ENCODE measurements at regions not wholly inside any gene's neighbourhood (a gene's known extent, or its start where the extent isn't known, plus 50 kb on each side); places are given as distances from the start of the nearest gene placed in this dataset.
A peak's percentile ranks its signal among the peaks of the same experiment; 100 is the strongest.
"Not testable (repeated sequence)": the region's sequence is repeated elsewhere in the genome, so short reads cannot be mapped to it uniquely, and the experiment has no call there.

DNA sequence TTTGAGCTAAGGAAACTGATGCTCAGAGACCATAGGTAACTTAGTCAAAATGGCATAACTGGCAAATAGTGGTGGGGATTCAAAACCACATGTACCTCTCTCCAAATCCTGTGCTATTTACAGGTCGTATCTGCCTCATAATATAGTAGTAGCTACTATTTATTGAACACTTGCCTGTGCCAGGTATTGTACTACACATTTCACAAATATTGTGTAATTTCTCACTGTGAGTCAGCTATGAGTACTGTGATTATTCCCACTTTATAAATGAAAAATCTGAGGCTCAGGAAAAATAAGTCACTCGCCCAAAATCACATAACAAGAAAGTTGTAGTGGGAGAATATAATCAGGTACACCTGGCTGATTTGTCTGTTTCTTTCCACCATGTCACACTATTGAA lies 199.8 kb upstream of the FAT3 start:
- DNase-seq, result no peak

DNA sequence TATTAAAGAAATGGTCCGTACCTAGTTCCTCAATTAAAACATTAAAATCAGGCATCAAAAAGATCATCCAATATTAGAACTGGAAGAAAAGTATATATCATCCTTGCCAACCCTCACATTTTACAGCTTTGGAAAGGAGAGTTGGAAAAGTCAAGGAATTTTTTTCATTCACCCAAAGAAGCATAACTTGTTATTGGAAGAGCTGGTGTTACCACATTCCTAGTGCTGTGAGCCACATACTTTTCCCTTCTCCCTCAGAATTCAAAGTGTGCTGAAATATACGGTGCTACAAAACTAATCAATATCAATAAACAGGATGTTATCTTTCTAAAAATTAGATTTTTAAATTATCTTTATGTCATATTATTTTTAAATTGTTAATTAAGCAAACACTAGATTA lies 202.1 kb upstream of the FAT3 start:
- no peak for DNase-seq

DNA sequence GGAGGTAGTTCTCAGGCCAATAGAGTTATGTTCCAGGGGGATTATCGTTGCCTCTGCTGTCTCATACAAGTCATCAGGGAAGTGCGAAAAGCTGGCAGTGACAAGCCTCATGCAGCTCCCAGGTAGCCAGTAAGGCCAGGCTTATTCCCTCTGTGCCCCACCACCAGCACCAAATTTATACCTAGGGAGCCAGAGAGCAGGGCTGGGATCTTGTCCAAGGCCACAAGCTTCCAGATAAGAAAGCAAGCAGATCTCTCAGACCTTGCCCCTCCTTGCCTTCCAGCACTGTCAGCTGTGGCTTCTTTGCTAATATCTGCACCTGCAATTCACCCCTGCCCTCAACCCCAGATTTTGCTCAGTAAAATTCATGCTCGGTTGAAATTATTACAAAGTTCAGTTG lies 206.3 kb upstream of the FAT3 start:
- DNase-seq, result no peak

DNA sequence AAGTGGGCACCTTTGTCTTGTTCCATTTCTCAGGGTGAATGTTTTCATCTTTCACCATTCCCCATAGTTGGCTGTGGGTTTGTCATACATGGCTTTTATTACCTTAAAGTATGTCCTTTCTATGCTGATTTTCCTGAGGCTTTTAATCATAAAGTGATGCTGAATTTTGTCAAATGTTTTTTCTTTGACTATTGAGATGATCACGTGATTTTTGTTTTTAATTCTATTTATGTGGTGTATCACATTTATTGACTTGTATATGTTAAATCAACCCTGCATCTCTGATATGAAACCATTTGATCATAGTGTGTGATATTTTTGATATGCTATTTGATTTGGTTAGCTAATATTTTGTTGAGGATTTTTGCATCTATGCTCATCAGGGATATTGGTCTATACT lies 216.4 kb upstream of the FAT3 start:
- DNase-seq, result no peak

DNA sequence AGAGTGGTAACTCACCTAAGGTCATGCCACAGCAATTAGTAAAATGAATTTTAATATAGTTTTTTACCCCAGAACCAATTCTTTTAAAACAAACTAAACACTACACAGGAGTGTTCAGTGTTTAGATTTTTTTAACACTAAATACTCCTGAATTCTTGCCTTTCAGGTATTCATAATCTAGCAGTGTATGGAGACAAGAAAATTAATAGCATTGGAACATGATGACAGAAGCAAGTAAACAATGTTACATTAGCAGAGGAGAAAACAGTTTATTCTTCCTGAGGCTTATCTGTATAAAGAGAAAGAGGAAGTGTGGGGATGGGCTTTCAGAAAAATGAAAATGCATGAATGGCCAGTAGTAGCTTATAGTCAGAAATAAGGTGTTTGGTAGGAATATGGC lies 222.1 kb upstream of the FAT3 start:
- no peak for DNase-seq

DNA sequence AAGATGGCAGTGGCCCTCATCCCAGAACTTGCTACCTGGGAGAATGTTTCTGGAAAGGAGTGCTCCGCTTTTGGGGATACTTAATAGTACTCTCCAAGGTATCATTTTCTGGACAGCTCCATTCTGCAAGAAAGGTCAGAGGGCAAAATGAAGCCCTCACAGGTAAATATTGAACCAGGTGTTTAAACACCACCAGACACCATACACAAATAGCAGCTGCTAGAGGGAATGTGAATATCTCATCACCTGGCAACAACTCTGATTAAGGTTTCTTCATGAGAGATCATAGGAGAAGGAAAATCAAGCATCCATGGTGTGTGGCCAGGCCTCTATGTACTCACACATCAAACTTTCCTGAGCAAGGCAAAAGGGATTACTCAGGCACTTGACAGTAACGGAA lies 226.1 kb upstream of the FAT3 start:
- peak; percentile 95 for DNase-seq

DNA sequence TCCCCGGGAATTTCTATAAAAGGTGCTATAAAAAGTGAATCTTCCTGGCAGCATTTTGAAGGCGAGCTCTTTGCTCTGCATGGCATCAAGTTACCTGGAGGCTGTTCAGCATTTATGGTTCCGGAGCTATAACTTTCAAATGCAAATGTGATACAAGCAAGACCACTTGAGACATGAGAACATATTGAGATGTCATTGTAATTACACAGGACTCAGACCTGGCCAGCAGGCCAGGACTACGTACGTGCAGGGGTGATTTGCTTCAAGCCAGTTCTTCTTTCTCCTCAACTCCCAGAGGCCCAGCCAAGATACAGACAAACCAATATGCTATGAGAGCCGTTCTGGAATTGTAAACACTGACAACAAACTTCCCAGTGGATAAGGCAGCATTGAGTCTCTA lies 227.4 kb upstream of the FAT3 start:
- peak; percentile 80 for DNase-seq

DNA sequence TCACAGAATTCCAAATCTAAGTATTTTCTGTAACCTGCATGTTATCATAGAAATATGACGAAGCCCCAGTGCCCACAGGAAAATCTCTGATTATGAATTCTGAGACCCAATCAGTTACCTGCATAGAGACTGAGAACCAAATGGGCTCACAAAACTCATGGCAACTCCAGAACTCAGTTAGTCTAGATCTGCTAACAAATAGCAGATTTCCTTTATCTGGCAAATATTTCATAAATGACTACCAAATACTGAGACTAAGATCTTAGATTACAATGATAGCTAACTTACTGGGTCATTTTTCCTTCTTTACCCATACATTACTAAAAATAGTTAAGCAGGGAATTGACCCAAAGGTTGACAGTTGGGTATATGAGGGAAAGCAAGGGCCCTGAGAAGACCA lies 228.1 kb upstream of the FAT3 start:
- DNase-seq, result no peak

DNA sequence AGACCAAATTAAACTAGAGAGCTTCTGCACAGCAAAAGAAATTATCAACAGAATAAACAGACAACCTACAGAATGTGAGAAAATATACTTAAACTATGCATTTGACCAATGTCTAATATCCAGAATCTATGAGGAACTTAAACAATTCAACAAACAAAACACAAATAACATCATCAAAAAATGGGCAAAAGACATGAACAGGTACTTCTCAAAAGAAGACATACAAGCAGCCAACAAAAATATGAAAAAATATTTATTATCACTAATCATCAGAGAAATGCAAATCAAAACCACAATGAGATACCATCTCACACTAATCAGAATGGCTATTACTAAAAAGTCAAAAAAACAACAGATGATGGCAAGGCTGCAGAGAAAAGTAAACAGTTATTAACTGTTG lies 236.2 kb upstream of the FAT3 start:
- not testable (repeated sequence) for DNase-seq

DNA sequence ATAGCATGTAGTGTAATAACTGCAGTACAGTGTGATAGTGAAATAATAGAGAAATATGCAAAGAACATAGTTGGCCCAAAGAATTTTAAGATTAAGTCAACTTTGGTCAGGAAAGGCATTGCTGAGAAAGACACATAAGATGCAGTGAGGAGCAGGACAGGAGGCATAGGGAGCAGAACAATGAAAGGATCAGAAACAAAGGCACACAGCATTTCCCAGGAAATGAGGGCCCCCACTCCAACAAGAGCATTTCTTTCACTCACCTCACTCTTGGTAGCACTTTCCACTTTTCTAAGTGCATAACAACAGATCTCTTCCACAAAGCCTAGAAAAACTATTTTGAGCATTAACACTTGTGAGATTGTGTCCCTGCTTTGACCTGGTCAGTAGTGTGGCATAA lies 238.4 kb upstream of the FAT3 start:
- DNase-seq, result no peak

DNA sequence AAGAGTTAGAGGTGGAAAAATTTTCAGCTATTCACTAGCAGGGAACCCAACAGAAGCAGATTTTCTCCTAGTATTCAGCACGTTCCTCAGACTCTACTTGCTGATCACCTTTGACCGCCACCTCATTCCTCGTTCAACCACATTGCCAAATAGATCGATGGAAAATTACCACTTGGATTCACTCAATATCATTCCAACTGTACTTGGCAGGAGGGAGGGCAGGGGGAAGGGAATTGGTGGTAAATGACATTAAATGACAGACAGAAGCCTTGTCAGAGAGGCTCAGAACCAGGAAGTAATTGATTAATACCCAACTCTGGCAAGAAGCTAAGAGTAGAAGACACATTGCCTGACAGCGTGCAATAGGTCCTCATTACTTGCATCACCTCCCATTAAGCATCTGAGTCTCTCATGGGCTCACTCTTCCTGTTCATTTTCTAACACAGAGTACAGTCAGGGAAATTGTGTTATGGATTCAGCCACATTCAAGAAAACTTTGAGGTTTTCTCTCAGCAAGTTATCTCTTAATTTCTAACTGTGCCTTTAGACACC lies 240.5 kb upstream of the FAT3 start:
- no peak for DNase-seq

DNA sequence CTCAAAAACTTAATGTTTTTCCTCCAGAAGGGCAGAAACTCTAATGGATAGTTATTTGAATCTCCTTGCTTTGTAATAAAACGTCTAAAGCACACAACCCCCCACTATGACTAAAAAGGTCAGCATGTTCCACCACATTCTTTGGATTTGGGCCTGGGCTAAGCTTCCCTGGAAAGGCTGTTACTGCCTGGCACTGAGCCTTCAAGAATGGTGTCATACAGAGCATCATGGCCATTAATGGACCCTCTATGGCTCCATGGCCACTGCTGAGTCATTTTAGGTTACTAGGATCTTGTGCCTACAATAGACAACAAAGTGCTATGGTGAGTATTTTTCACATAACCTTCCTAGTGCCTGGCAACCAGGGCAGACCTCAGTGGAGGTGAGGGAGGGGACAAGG lies 242.6 kb upstream of the FAT3 start:
- no peak for DNase-seq

DNA sequence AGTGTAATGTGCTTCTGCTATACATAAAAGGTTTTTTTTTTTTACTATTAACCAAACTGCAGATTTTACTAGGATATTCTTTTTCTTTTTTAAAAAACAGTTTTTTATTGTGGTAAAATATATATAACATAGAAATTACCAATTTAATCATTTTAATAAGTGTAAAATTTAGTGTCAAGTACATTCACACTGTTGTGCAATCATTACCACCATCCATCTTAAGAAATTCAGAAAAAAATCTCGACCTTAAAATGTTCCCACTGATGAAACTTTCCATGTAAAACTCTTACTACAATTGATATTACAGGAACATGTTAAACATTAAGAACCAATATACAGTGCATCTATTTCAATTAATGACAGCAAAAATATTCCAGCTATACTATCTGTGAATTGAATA lies 244.8 kb upstream of the FAT3 start:
- DNase-seq, result no peak

DNA sequence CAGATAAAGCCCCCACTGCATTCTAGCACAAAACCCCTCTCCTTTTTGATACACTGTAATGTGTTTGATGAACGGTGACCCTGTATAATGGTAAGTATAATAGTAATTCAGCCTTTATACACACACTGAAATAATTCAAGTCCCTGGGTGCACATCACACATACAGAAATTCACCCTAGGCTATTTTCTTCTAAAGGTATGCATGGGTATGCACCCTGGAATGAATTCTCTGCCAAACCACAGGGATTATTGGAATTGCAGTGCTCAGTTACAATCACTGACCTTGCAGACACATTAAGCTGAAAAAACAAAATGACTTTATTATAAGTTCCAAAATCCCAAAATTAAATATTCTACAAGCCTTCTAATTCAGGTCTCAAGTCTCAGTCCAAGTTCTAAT lies 245.9 kb upstream of the FAT3 start:
- no peak for DNase-seq

DNA sequence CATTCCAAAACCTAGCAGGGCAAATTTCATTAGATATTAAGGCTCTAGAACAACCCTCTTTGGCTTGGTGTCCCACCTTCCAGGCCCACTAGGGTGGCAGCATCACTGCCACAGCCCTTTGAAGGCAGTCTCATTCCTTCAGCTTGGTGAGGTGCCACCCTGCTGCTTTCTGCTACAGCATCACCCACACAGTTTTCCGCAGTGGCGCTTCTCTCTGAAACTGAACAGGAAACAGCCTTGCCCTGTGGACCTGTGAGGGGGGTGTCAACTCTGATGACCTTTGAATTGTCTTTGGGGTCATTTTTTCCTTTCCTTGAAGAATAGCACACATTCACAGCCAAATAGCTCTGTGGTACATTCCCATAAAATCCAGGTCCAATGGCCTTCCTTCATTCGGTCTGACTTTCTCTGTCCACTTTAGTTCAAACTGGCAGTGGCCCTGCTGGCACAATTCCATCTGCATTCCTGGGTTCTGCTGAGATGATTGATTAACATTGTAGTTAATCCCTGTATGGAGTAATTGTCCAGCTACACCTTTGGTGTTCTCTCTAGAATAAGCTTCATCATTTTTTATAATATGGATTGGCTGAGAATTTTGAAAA lies 251.9 kb upstream of the FAT3 start:
- no peak for DNase-seq

DNA sequence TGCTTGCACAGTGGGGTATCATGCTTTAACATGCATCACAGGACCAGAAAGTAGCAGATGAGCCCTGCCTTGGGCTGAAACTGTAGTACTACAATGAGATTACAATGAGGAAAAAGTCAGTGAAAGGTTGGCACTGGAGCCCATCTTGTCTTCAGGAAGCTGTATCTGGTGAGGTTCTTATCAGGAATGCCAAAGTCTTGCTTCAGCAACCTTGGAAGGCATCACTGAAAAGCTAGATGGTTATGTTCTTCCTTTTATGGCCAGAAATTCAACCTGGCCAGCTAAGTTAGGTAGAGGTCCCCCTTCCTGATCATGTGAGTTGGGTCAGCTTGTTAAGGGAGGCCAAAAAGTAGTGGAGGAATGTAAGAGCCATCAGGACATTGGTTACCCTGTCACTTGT lies 254.0 kb upstream of the FAT3 start:
- no peak for DNase-seq

DNA sequence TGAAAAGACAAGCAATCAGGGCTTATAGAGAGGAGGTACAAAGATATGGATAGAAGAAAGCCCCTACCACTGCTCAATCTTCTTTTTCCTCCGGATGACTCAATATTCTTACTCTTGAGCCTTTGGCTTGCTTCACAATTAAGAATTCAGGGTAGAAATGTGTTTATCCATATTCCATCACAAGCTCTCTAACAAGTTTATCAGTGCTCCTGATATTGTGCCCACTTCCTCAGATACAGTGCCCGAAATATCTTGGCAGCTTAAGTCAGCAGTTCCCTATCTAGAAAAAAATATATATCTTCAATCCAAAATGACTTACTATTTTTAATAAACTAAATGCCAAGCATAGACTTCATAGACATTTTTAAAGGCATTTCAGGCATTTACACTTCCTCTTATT lies 255.1 kb upstream of the FAT3 start:
- DNase-seq, result no peak

DNA sequence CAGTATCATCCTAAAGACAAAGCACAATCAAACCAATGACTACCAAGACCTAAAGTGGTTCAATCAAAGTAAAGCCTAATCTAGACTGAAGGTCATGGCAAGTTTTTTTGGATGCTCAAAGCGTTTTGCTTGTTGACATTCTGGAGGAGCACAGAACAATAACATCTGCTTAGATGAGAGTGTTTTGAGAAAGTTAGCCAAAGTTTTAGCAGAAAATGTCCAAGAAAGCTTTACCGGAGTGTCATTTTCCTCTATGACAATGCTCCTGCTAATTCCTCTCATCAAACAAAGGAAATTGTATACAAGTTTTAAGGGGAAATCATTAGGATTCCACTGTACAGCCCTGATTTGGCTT lies 256.9 kb upstream of the FAT3 start:
- DNase-seq, result no peak

DNA sequence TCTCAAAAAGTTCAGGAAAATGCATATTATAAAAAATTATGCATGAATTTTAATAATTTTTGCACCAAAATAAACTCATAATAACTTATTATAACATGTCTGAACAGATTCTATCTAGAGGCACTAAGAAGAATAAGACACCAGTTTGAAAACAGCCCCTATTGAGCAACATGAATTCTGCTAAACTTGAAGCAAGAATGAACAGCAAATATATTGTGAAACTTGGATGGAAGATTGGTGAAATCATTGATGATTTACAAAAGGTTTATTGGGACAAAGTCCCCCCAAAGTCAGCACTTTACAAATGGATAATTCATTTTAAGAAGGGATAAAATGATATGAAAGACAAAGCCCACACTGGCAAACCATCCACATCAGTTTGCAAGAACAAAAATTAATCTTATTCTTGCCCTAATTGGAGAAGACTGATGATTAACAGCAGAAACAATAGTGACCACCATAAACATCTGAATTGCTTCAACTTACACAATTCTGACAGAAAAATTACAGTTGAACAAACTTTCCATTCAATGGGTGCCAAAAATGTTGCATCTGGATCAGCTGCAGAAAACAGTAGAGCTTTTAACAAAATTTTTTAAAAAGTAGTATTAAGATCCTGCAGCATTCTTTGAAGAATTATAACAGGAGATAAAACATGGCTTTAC lies 257.5 kb upstream of the FAT3 start:
- DNase-seq, result no peak

DNA sequence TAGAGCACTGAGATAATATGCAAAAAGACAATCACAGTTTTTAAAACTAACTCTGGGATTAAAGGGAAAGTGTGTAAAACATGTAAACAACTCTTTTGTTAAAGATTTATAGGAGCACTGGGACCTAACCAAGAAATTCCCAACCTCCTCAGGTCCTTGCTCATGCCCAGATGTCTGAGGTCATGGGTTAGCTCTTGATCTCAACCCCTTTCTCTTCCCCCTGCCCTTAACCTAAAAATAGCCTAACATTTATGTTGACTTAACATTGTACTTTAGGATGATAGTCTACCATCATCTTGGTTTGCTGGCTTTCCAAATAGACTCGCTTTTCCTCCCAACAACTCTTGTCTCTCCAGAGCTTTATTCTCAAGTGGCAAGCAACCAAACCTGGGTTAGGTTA lies 258.2 kb upstream of the FAT3 start:
- peak; percentile 61 for DNase-seq

DNA sequence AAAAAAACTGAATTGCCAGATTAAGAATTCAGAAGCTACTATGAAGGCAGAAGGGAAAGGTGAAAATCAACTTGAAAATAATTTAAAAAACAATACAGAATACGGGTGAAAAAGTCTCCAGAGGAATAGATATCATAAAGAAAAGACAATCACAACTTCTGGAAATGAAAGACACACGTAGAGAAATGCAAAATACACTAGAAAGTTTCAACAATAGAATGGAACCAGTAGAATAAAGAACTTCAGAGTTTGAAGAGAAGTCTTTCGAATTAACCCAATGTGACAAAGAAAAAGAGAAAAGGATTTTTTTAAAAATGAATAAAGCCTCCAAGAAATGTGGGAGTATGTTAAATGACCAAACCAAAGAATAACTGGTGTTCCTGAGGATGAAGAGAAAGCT lies 263.8 kb upstream of the FAT3 start:
- no peak for DNase-seq

DNA sequence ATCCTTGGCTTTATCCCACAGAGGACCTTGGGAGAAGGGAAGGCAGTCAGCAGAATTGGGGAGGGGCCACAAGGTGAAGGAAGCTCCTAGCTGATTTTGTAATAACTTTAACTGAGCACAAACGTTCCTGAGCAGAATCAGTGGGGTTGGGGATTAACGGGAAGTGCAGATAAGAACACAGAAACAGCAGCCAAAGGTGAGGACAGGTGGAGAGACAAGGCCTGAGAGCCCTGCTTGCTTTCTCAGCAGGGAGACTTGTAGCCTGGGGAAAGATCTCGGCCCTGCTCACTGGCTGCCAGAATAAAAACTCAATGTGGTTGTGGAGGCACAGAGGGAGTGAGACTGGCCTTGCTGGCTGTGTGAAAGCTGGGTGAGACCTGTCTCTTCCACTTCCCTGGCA lies 265.2 kb upstream of the FAT3 start:
- DNase-seq, result no peak

DNA sequence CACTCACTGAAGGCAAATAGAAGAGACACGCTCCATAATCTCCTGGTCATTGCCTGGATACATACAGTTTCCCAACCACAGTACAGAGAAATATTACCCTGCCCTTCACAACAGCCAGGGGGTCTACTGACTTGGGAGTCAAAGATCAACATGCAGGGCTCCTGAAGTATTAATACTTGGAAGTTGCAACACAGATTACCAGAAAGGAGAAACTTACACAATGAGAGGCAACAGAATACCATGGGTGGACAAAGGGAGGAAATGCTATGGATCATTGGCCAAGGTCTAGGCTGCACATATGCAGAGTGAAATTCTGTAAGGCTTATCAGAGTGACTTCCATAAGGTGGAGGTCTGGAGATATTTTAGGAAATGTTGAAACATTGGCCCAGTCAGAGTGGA lies 267.9 kb upstream of the FAT3 start:
- DNase-seq, result no peak

DNA sequence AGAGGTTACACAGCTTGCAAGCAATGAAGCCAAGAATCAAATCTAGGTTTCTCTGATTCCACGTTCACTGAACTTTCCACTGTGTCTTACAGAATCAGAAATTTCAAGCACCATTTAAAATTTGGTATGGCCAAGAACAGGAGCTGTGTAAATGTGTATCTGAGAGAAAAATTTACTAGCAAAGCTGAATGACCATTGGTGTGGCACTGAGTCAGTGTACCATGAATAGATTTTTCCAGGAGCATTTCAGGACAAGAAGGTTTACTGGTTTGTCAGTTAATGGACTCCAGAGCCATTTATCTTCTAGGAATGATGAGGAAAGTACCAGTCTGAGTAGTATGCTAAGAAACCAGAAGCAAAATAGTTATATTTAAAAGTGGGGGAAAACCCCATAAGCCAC lies 269.4 kb upstream of the FAT3 start:
- DNase-seq, result no peak

DNA sequence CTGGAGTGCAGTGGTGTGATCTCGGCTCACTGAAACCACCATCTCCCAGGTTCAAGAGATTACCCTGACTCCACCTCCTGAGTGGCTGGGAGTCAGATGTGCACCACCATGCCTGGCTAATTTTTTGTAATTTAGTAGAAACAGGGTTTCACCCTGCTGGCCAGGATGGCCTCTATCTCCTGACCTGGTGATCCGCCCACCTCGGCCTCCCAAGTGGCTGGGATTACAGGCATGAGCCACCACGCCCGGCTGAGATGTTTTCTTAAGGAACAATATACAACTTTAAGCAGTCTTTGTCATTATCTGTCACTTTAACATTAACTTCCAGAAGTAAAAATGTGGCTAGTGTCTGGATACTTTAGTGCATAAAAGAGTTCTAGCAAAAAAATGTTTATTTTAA lies 272.6 kb upstream of the FAT3 start:
- DNase-seq, result no peak
